Stimulated activated memory B cell treated with anti-CD40 and anti-IgM and Interleukin-4, amounts not matched to agents 10 μg/mL and 1 μg/mL and 100 μg/mL, for 72 hours (primary cell): ENCODE measurements at regions not wholly inside any gene's neighbourhood (a gene's known extent, or its start where the extent isn't known, plus 50 kb on each side); places are given as distances from the start of the nearest gene placed in this dataset.
"Not testable (repeated sequence)": the region's sequence is repeated elsewhere in the genome, so short reads cannot be mapped to it uniquely, and the experiment has no call there.

Source experiments
- ATAC-seq: fragments of 150-1000 bp; cut with Tn5 transposase; 2 replicates; pipeline ENCODE4 v1.10.0; 2021
- H3K27ac Mint-ChIP-seq: one replicate; pipeline ENCODE4 v1.8.0; 2022; ENCODE audit warnings: mild to moderate bottlenecking, mixed read lengths
- H3K27me3 Mint-ChIP-seq: one replicate; pipeline ENCODE4 v1.8.0; 2022; ENCODE audit warnings: mixed read lengths
- H3K36me3 Mint-ChIP-seq: one replicate; pipeline ENCODE4 v1.8.0; 2022; ENCODE audit warnings: mixed read lengths
- H3K4me1 Mint-ChIP-seq: one replicate; pipeline ENCODE4 v1.8.0; 2022; ENCODE audit warnings: mixed read lengths
- H3K4me3 Mint-ChIP-seq: one replicate; pipeline ENCODE4 v1.8.0; 2022; ENCODE audit warnings: mild to moderate bottlenecking, moderate library complexity, mixed read lengths
- H3K9me3 Mint-ChIP-seq: one replicate; pipeline ENCODE4 v1.8.0; 2022; ENCODE audit warnings: mixed read lengths

DNA sequence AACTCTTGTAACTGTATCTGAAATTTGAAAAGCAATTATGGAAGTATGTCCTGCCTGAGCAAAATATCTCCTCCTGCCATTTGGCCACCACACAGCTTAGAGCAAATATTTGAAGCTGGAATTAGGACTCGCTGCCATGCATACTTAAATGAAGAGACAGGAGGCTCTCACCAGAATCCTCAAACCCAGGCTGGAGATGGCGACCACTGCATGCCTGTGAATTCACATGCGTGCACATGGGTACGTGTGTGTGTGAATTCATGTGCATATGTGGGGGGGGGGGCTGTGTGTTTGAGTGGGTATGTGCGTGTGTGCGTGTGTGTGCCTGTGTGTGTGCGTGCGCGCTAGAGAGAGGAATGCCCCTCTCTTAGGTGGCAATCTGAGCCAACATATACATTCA is 84.1 kb upstream of the IRX1 start:
- Mint-ChIP-seq H3K27ac (no peak overlapping the region), H3K9me3 (peaks cover 5% of the 10 kb centered on the region), H3K27me3 (no peaks in the 10 kb centered on the region)

DNA sequence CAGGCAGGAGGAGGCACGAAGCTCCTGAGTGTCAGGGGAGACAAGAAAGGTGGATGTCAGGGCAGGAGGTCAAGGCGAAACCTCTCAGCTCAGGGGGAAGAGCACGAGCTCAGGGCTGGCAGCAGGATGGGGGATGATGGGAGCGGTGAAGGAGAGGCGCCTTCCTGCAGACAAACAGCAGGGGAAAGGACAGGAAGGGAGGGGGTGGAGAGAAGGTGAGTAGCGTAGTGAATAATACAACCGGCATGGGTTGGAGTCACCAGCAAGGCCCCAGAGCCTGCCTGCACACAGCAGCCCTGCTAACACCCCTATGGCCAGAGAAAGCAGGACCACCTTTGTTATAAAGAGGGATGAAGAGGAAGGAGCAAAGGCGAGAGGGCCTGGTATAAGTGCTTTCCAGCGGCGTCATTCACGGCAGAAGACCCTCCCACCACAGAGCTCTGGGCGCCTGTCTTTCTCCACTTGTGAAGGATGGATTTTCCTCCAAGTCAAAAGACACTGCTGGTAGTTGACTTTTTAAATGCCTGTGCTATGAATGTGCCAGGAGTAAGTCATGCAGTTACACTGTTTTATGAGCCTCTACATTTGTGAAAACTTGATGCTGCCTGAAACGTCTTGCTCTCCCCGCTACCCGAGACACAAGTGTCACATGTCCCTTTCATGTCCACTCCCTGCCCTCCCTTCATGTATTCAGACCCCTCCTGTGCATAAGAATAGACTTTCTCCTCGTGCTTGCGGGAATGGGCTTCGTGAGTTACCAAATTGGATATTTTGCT is 84.8 kb upstream of the IRX1 start:
- Mint-ChIP-seq H3K27ac (no peak overlapping the region), H3K27me3 (no peaks in the 10 kb centered on the region), H3K36me3 (no peaks in the 10 kb centered on the region), H3K9me3 (peaks cover 3% of the 10 kb centered on the region), H3K4me1 (no peaks in the 10 kb centered on the region), H3K4me3 (no peak overlapping the region)
- ATAC-seq, result no peak

More for the DNA sequence above, 84.1 kb upstream of the IRX1 start:
- H3K4me1 Mint-ChIP-seq, result no peaks in the 10 kb centered on the region
- H3K36me3 Mint-ChIP-seq, result no peaks in the 10 kb centered on the region
- ATAC-seq, result no peak
- no peak overlapping the region for H3K4me3 Mint-ChIP-seq

DNA sequence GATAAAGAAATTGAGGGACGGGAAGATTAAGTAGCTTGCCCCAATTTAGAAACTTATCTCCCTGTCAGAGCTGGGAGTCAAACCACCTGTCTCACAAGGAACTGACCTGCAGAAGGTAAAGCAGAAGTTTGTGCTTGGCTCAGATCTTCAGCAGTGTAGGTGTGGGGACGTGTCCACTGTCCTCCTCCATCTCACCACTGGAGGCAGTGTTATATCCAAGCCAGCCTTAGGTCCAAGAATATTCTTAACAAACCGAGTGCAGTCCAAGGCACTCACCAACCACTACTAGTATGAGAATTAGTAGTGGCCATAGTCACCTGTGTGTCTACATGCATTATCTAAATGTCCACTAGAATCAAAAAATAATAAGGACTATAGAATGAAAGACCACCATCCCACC is 86.3 kb upstream of the IRX1 start:
- Mint-ChIP-seq H3K27me3 (no peaks in the 10 kb centered on the region), H3K27ac (no peak overlapping the region), H3K4me1 (no peaks in the 10 kb centered on the region), H3K36me3 (no peaks in the 10 kb centered on the region), H3K4me3 (no peak overlapping the region), H3K9me3 (peaks cover 7% of the 10 kb centered on the region)
- ATAC-seq, result no peak

DNA sequence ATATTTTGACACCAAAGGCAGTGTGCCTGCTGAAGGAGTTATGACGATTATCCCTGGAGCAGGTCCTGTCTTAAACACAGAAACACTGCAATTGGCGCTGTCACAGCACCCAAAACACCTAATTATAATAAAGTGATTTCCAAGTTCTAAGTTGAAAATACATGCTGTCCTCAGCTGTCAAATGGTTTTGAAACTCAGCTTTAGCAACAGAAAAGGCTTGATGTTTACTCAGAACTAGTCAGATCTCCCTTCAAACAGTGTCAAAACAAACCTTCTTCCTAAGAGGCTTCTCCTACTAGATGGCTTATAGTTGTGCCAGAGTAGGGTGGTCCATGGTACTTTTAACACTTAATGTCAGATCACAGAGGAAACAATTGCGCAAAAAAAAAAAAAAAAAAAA is 87.2 kb upstream of the IRX1 start:
- Mint-ChIP-seq H3K4me1 (no peaks in the 10 kb centered on the region), H3K27me3 (no peaks in the 10 kb centered on the region), H3K9me3 (peaks cover 10% of the 10 kb centered on the region), H3K27ac (no peak overlapping the region), H3K36me3 (no peaks in the 10 kb centered on the region), H3K4me3 (no peak overlapping the region)
- no peak for ATAC-seq

DNA sequence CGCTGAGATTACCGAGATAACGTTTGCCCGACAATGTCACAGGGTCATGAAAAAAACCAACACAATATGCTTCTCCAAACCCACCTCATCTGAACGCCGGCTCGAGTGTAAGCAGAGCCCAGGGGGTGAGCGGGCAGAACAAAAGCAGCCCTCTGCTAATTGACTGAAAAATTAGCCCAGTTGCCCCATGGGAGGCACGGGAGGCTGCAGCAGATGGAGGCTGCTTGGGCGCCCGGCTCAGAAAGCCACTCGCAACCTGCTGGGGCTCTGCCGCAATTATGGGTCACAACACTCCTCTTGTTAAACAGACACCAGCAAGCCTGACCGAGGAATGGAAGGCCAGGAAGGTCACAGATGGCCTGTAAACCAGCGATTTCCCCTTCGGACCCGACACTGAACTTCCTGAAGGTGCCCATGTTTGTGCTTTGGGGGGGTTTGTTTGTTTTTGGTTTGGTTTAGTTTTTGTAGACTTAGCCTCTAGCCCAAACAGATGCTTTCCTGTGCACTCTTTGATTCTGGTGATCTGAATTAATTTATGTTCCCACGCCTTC is 104.6 kb upstream of the IRX1 start:
- no peak for ATAC-seq
- no peaks in the 10 kb centered on the region for H3K27me3 Mint-ChIP-seq
- no peaks in the 10 kb centered on the region for H3K4me1 Mint-ChIP-seq
- H3K4me3 Mint-ChIP-seq, result no peak overlapping the region
- no peak overlapping the region for H3K27ac Mint-ChIP-seq
- H3K9me3 Mint-ChIP-seq, result peaks cover 13% of the 10 kb centered on the region
- H3K36me3 Mint-ChIP-seq, result no peaks in the 10 kb centered on the region

DNA sequence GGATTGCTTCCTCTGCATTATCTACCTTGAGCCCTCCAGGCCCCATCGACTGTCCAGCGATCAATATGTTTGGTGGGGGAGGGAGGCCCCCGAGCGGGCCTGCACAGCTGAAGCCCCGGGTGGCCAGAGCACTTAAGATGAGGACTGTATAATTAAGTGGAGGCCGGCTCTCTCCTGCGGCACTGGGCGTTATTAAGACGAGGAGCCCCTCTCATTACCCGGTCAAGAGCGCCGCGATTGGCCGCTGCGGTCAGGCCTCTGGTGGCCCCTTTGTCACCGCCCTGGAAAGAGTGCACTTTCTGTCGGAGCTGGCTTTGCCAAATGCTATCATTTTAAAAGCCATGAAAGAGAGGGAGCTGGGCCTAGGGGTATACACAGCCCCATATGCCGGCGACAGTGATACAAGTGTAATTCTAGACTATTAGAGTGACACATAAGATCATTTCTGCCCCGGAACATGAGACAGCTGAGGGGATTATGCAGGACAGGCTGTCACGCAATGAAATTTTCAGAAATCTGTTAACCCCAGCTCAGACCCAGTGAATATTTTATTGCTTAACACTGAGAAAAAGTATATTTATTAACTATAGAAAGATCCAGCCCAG is 106.3 kb upstream of the IRX1 start:
- no peaks in the 10 kb centered on the region for H3K4me1 Mint-ChIP-seq
- no peak overlapping the region for H3K27ac Mint-ChIP-seq
- H3K36me3 Mint-ChIP-seq, result no peaks in the 10 kb centered on the region
- ATAC-seq, result no peak
- H3K9me3 Mint-ChIP-seq, result peaks cover 15% of the 10 kb centered on the region
- H3K27me3 Mint-ChIP-seq, result no peaks in the 10 kb centered on the region
- no peak overlapping the region for H3K4me3 Mint-ChIP-seq

DNA sequence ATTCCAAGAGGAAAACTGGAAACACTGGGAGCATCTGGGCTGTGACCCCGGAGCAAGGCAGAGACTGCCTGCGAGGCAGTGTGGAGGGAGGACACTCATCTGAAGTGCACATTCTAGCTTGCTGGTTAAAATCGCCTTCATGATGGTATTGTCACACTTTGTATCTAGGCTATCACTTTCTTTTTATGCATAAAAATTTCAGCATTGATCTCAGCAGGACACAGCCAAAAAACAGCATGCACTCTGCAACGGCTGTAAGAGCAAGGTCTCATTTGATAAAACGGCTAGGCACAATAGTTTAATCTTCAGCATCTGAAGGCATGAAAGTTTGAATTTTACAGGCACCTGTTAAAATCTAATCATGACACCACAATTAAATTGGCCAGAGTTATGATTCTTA is 110.8 kb upstream of the IRX1 start:
- no peak for ATAC-seq
- H3K27me3 Mint-ChIP-seq, result no peaks in the 10 kb centered on the region
- no peak overlapping the region for H3K27ac Mint-ChIP-seq
- no peaks in the 10 kb centered on the region for H3K36me3 Mint-ChIP-seq
- H3K4me3 Mint-ChIP-seq, result no peak overlapping the region
- H3K4me1 Mint-ChIP-seq, result no peaks in the 10 kb centered on the region
- H3K9me3 Mint-ChIP-seq, result peaks cover 18% of the 10 kb centered on the region

DNA sequence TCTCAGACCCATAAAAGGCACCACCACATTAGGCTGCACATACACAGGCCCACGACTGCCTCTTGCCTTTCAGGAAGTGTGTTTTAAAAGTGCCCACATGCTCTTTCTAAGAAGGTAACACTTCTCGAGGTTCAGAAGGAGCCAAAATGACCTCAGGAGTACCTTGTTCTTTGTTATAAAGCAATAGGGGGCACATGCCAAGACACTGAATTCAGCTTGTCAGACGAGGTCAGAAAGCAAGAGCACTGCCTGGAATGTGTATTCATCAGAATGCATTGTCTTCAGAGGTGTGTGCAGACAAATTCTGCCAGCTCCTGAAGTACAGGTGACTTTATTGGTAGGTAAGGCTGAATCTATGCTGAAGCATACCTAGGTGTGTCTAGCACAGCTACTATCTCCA is 114.5 kb upstream of the IRX1 start:
- H3K36me3 Mint-ChIP-seq, result no peaks in the 10 kb centered on the region
- no peak overlapping the region for H3K4me3 Mint-ChIP-seq
- ATAC-seq, result no peak
- no peaks in the 10 kb centered on the region for H3K27me3 Mint-ChIP-seq
- no peak overlapping the region for H3K27ac Mint-ChIP-seq
- peaks cover 14% of the 10 kb centered on the region for H3K9me3 Mint-ChIP-seq
- no peaks in the 10 kb centered on the region for H3K4me1 Mint-ChIP-seq

DNA sequence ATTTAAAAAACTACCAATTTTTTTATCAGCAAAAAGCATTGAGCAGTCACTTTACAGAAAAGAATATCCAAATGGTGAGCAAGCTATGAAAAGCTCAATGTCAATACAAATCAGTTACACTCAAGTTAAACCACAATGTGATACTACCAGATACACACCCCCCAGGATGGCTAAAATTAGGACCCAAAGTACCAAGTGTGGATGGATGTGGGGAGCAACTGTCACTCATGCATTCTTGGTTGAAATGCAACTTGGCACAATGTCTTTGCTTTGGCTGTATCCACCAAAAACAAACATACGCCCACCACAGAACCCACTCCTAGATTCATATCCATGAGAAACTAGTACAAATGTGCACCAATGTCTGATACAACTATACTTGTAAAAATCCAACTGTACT is 120.0 kb upstream of the IRX1 start:
- no peak for ATAC-seq
- no peak overlapping the region for H3K27ac Mint-ChIP-seq
- no peaks in the 10 kb centered on the region for H3K27me3 Mint-ChIP-seq
- no peaks in the 10 kb centered on the region for H3K4me1 Mint-ChIP-seq
- peaks cover 3% of the 10 kb centered on the region for H3K9me3 Mint-ChIP-seq
- no peaks in the 10 kb centered on the region for H3K36me3 Mint-ChIP-seq
- H3K4me3 Mint-ChIP-seq, result no peak overlapping the region

DNA sequence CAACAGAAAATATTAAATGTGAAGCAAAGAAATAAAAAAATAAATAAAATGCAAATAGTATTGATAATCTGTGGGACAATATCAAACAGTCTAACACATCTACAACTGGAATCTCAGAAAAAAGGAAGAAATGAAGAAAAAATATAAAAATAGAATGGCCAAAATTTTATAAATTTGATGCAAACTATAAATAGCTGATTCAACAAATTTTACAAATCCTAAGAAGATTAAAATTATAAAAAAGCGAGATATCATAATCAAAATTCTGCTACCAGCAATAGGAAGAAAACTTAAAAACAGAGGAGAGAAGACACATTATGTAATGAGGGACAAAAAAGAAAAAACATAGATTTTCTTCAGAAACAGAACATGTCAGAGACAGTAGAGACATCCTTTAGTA is 129.2 kb upstream of the IRX1 start:
- Mint-ChIP-seq H3K36me3 (no peaks in the 10 kb centered on the region), H3K27me3 (no peaks in the 10 kb centered on the region), H3K27ac (no peak overlapping the region), H3K4me1 (no peaks in the 10 kb centered on the region), H3K4me3 (no peak overlapping the region), H3K9me3 (peaks cover 8% of the 10 kb centered on the region)
- ATAC-seq, result no peak

DNA sequence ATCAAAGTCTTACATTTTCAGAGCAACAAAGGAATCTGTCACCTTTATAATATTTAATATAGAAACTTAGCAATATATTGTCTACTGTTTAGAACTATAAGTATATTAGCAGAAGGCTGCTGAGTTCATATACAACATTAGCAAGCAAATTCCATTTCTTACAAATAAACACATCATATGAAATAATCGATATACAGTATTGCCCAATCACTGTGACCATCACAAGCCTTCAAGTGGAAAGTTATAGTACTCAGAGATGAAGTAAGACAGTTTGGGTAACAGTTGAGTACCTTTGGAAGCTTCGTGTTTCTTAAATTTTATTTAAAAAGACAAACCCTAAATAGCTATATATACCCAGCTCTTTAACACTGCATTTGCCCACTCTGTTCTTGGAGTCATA is 135.2 kb upstream of the IRX1 start:
- Mint-ChIP-seq H3K27me3 (no peaks in the 10 kb centered on the region), H3K4me1 (no peaks in the 10 kb centered on the region), H3K4me3 (no peak overlapping the region), H3K36me3 (no peaks in the 10 kb centered on the region), H3K27ac (no peak overlapping the region), H3K9me3 (peaks cover 6% of the 10 kb centered on the region)
- ATAC-seq, result no peak

DNA sequence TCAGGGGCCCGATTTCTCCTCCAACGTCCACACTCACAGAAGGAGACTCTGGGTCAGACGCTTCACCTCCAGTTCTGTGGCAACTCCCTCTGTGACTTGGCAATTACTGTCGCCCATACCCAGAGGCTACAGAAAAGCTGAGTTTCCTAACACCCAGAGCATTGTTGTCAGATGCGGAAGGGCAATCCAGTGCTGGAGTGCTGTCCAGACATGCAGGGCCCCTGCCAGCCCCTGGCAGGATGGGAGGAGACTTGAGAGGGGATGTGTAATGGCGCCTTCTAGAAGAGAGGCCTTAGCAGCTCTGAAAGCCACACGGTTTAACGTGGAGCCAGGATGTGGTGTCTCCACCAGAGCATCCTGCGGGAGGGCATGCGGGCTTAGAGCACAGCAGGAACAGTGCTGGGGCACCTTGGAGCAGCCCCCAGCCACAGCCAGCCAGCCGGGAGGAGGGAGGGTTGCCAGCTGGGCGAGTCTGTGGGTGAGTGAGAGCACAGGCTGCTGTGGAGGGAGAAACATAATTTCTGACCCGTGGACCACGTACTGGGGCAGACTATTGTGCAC is 139.4 kb upstream of the IRX1 start:
- ATAC-seq, result no peak
- Mint-ChIP-seq H3K36me3 (no peaks in the 10 kb centered on the region), H3K4me3 (no peak overlapping the region), H3K9me3 (peaks cover 7% of the 10 kb centered on the region), H3K27me3 (no peaks in the 10 kb centered on the region), H3K27ac (no peak overlapping the region), H3K4me1 (no peaks in the 10 kb centered on the region)

DNA sequence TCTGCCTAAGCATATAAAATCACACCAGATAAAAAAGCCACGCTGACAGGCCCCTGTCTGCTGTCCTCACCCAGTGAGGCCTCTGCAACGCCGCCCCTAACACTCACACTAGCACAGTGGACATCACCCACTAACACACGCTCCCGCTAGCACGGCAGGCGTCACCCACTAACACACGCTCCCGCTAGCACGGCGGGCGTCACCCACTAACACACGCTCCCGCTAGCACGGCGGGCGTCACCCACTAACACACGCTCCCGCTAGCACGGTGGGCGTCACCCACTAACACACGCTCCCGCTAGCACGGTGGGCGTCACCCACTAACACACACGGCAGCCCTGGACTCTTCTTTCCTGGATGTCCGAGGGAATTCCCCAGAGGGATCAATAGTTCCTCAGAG is 141.6 kb upstream of the IRX1 start:
- H3K4me1 Mint-ChIP-seq, H3K4me3 Mint-ChIP-seq, H3K27me3 Mint-ChIP-seq, H3K27ac Mint-ChIP-seq, H3K9me3 Mint-ChIP-seq, H3K36me3 Mint-ChIP-seq, ATAC-seq: not testable (repeated sequence)

DNA sequence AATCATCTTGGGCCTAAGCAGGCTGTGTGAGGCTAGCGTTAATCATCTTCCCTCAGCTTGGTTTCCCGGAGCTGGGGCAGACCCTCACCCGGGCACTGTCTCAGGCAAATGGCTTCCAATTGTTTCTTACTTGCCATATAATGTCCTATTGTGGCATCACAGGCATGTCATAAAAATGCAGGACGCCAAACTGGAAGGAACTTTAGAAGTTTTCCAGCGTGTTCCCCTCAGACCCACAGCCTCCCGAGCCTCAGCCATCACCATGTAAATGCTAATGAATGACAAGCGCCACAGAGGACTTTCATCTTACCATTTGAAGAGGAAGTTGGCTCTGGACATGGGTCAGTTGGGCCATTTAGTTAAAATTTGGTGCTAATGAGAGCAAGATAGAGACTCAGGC is 143.0 kb upstream of the IRX1 start:
- Mint-ChIP-seq H3K27ac (no peak overlapping the region), H3K4me3 (no peak overlapping the region), H3K4me1 (no peaks in the 10 kb centered on the region), H3K27me3 (no peaks in the 10 kb centered on the region), H3K36me3 (no peaks in the 10 kb centered on the region), H3K9me3 (peaks cover 3% of the 10 kb centered on the region)
- ATAC-seq, result no peak

DNA sequence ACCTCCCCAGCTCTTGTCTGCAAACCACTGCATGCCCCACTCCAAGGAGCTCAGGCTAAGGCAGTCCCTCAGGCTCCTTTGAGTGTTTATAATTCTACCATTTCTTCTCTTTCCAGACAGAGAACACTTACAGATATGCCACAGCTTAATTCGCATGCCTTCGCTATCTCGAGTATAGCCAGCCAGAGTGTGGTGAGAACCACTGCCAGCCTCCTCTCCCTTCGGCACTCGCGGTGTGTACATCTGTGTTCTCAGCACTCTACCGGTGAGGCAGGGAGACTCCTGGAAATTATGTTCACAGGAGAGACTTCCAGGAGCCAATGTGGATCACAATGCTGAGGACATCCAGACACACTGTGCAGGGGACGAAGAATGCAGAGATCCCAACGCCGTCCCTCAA is 143.7 kb upstream of the IRX1 start:
- Mint-ChIP-seq H3K4me3 (no peak overlapping the region), H3K36me3 (no peaks in the 10 kb centered on the region), H3K27me3 (no peaks in the 10 kb centered on the region), H3K27ac (no peak overlapping the region), H3K9me3 (peaks cover 6% of the 10 kb centered on the region), H3K4me1 (no peaks in the 10 kb centered on the region)
- no peak for ATAC-seq

DNA sequence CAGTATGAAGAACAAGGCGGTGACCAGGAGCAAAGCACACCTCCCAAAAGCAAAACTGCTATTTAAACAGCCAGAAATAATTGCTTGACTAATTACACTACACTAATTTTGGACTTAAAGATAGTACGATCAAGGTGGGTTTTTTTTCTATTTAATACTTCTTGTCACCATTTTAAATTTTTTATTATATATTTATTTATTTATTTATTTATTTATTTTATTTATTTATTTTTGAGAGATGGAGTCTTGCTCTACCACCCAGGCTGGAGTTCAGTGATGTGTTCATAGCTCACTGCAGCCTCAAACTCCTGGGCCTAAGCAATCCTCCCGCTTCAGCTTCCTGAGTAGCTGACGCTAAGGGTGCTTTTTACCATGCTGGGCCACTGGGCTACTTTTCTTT is 146.2 kb upstream of the IRX1 start:
- peaks cover 6% of the 10 kb centered on the region for H3K9me3 Mint-ChIP-seq
- H3K4me1 Mint-ChIP-seq, result no peaks in the 10 kb centered on the region
- no peaks in the 10 kb centered on the region for H3K27me3 Mint-ChIP-seq
- H3K27ac Mint-ChIP-seq, result no peak overlapping the region
- H3K4me3 Mint-ChIP-seq, result no peak overlapping the region
- no peak for ATAC-seq
- H3K36me3 Mint-ChIP-seq, result no peaks in the 10 kb centered on the region
